Skin epidermis (tissue), 12 donors: ENCODE measurements at regions not wholly inside any gene's neighbourhood (a gene's known extent, or its start where the extent isn't known, plus 50 kb on each side); places are given as distances from the start of the nearest gene placed in this dataset.
A peak's percentile ranks its signal among the peaks of the same experiment; 100 is the strongest.
"Not testable (repeated sequence)": the region's sequence is repeated elsewhere in the genome, so short reads cannot be mapped to it uniquely, and the experiment has no call there.

Experiments
- H3K27ac ChIP-seq, 21 experiments: fragments of 200-600 bp; sonication (generic) in 11 of 21; one replicate each; pipeline ENCODE4 v1.5.0; 2020; ENCODE audit warnings: mild to moderate bottlenecking in 3 of 21, inconsistent platforms in 2 of 21, moderate library complexity in 2 of 21
- H3K4me3 ChIP-seq, 7 experiments: fragments of 200-600 bp; sonication (generic) in 2 of 7; one replicate each; pipeline ENCODE4 v1.5.0; 2020; ENCODE audit warnings: inconsistent platforms in 2 of 7, mild to moderate bottlenecking in 2 of 7, moderate library complexity in 1 of 7

DNA sequence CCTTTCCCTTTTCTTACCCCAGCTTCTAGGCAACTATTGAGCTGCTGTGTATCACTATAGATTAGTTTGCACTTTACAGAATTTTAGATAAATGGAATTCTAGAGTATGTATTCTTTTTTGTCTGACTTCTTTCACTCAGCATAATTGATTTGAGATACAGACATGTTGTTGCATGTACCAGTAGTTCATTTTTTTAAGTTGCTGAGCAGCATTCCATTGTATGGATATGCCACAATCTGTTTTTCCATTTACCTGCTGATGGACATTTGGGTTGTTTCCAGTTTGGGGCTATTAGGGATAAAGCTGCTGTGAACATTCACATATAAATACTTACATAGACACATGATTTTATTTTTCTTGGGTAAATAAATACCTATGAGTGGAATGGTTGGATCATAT lies 135.7 kb downstream of the IGF1 start:
- H3K27ac ChIP-seq = no peak overlapping the region
- H3K4me3 ChIP-seq = no peak overlapping the region

DNA sequence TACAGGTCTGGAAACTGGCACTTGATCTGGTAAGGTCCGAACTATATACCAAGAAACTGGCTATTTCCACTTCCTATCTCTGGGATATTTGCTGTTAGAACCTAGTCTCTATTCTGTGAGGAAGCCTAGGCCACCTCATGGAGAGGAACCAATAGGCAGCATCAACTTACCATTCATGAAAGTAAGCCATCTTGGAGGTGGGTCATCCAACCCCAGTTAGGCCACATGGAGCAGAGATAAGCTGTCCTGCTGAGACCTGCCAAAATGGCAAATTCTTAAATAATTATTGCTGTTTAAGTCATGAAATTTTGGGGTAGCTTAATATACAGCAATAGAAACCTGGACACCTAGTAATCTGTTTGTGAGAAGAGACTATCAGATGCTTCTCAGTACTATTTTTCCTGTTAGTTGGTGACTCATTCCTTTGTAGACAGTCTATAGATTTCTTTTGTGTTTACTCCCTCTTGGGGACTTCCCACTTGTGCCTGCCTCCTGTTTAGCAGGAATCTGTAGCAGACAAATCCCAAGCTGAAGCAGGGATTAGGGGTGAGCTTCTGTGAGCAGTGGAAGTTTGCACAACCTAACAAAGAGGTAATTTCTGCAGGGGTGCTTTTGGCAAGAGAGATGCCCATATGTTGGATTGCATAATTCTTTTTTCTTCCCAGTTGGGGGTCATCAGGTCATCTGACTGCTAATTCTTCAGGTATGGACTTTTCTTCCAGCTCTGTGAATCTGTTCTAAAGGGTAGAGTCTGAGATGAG lies 136.8 kb downstream of the IGF1 start:
- Histone ChIP-seq H3K27ac (no peak overlapping the region), H3K4me3 (no peak overlapping the region)

DNA sequence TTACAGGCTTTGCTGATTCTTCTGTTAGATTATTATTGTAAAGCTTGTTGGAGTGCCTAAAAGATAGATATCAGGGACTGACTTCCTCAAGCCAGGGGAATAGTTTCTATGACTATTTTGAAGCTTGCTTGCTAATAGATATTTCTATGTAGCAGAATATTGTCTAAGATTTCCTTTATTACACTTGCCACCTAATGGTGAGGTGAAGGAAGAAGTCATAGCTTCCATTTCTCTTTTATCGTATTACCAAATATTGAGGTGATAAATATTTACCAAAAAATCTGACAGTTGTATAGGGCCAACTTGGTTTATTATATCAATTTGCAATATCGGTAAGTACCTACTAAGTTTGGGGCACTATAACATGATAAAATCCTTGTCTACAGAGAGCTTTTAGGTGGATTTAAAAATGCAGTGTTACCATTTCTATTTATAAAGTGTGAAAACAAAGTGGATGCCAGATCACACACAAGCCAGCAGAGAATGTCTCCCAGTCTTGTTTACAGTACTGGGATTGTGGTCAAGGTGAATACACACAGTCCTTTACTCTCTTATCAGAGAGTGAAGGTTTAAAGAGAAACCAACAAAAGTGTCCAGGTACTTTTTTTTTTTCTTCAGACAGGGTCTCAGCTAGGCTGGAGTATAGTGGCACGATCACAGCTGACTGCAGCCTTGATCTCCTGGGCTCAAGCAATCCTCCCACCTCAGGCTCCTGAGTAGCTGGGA lies 137.9 kb downstream of the IGF1 start:
- Histone ChIP-seq H3K27ac (no peak overlapping the region), H3K4me3 (no peak overlapping the region)

DNA sequence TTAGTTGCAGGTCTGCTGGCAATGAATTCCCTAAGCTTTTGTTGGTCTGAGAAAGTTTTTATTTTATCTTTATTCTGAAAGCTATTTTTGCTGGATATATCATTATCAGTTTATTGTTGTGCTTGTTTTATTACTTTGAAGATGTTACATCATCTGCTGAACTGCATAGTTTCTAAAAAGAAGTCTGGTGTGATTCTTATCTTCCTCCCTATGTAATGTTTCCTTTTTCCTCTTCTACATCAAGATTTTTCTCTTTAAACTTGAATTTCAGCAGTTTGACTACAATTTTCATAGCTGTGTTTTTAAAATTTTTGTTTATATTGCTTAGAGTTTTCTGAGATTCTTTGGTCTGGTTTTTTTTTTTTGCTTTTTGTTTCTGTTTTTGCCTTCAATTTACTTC lies 137.1 kb upstream of the PMCH start:
- Histone ChIP-seq H3K27ac (no peak overlapping the region), H3K4me3 (no peak overlapping the region)

DNA sequence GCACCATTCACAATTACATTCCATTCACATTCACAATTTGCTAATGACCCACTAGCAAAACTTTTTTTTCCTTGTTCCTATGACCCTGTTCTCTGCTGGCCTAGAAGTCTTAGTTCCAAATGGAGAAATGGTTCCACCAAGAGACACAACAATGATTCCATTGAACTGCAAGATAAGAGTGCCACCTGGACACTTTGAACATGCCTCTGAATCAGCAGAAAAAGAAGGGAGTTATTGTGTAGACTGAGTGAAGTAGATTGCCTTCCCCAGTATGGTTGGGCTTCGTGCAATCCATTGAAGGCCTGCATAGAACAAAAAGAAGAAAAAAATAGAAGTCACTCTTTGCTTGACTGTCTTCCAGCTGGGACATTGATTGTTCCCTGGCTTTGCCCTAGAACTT lies 133.8 kb upstream of the PMCH start:
- Histone ChIP-seq H3K27ac (no peak overlapping the region), H3K4me3 (no peak overlapping the region)

DNA sequence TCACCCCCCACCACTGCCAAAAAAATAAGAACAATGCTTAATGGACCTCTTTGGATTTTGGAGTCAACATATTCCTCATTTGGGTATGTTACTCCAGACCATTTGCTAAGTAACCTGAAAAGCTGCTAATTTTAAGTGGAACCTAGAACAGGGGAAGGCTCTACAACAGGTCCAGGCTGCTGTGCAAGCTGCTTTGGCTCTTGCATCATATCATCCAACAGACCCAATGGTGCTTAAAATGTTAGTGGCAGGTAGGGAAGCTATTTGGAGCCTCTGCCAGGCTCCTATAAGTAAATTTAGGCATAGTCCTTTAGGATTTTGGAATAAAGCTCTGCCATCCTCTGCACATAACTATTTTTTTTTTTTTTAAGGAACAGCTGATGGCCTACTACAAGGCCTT lies 132.2 kb upstream of the PMCH start:
- Histone ChIP-seq H3K4me3 (no peak overlapping the region), H3K27ac (no peak overlapping the region)

DNA sequence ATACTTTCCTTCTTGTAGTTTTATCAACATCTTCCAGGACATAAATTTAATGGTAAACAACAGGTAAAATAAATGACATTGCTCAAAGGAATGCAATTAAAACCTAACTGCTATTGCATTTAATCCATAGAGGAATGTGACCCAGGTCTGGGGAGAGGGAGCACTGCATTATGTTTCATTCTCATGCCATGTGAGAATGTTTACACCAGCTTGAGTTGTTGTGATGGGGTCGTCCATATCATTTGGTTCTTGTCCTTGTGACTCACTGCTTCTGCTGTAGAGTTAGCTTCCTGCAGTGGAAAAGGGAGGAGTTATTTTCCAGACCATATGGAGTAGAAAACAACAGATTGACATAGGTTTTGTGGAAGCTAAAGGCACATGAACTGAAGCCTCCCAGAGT lies 129.3 kb upstream of the PMCH start:
- no peak overlapping the region for H3K4me3 ChIP-seq
- H3K27ac ChIP-seq = no peak overlapping the region

DNA sequence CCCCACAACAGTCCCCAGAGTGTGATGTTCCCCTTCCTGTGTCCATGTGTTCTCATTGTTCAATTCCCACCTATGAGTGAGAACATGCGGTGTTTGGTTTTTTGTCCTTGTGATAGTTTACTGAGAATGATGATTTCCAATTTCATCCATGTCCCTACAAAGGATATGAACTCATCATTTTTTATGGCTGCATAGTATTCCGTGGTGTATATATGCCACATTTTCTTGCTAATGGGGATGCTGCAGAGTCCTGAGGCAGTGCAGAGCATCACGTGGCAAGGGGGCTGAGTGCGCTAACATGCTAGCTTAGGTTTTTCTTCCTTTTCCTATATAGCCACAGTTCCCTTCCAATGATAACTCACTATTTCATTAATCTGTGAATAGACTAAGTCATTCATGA lies 127.5 kb upstream of the PMCH start:
- H3K27ac ChIP-seq, H3K4me3 ChIP-seq: not testable (repeated sequence)

DNA sequence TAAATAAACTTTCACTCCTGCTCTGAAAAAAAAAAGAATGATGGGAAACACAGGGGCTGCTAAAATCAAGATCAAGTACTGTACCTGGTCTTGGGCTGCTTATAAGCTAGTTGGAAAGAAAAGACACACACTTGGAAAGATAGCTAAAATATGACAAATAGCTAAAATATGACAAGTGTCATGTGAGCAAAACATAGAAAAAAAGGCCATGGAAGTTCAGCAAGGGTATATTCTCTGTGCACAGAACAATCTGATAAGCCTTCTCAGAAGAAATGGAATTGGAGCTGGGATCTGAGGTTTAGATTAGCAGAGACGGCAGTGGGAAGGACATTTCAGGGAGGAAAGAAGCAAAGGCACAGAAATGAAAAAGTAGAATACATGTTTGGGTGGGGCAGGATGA lies 126.2 kb upstream of the PMCH start:
- Histone ChIP-seq H3K27ac (no peak overlapping the region), H3K4me3 (no peak overlapping the region)

DNA sequence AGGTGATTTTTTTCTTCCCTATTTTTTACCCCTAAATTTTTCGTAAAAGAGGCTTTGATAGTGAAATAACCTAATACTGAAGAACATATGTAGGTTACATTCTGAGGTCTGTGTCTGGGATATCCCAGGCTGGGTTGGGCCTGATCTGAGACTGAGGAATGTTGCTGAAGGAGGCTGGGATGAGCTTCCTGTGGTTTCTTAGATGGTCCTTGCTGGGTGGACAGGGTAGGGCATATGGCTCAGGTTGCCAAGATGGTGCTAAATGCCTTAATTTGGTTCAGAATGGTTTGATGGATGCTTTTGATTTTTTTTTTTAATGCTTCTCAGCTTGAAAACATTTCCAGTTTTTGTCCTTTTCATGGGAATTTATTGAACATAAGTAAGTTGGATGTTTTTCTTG lies 124.6 kb upstream of the PMCH start:
- Histone ChIP-seq H3K4me3 (no peak overlapping the region), H3K27ac (no peak overlapping the region)

DNA sequence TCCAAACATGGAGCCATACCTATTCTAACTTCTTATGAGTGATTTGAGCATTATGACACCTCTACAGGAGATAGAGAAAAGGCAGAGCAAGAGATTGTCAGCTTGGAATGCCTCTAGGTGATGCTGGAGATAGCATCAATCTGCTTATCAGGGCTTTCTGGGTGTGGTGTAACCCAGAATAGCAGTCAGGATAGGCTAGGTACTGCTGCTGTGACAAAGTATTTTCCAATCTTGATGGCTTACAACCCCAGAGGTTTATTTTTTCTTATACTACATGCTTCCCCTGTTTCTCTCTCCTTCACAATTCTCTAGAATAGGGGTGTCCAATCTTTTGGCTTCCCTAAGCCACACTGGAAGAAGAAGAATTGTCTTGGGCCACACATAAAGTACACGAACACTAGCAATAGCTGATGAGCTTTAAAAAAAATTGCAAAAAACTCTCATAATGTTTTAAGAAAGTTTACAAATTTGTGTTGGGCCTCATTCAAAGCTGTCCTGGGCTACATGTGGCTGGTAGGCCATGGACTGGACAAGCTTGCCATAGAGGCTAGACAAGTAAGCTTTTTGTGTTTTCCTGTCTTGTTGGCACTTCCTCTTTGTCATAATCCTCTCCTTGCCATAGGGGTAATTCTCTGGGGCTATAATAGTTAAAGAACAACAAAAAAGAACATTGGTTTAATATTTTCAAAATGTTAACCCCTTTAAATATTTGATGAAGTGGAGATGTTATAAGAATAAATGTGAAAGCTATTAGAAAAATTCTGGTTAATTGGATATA lies 123.9 kb upstream of the PMCH start:
- H3K27ac ChIP-seq = no peak overlapping the region
- H3K4me3 ChIP-seq = no peak overlapping the region

DNA sequence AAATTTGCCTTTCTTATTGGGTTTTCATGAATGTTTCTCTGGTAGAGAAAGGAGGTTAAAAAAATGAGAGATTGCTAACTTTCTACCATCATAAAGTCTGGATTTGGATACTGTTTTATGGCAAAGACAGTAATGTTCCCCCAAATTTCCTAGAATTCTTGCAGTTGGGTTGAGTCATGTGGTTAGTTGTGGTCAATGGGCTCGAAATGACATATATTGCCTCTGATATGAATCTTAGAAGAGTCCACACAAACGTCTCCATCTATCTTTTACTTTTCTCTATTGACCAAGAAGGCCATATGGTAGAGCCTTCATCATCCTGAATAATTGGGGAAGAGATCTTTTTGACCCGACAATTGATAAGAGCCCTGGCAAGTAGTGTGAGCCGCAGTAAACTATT lies 119.5 kb upstream of the PMCH start:
- H3K27ac ChIP-seq = no peak overlapping the region
- H3K4me3 ChIP-seq = no peak overlapping the region

DNA sequence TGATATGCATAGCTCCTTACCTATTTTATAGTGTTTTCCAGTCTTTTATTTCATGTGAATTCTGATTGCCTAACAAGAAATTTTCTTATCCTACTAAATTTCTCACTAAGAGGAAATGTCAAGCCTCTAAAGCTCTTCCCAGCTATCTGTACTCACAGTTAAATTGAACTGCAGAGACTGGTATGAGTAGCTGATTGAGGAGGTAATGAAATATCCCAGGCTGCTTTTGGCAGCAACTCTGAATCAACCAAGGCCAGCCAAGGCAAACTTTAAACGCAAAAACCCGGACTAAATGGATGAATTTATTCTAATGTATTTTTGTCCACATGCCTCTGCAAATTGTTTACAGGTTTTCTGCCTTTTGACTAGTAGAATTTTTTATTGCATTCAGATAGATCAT lies 119.1 kb upstream of the PMCH start:
- no peak overlapping the region for H3K4me3 ChIP-seq

DNA sequence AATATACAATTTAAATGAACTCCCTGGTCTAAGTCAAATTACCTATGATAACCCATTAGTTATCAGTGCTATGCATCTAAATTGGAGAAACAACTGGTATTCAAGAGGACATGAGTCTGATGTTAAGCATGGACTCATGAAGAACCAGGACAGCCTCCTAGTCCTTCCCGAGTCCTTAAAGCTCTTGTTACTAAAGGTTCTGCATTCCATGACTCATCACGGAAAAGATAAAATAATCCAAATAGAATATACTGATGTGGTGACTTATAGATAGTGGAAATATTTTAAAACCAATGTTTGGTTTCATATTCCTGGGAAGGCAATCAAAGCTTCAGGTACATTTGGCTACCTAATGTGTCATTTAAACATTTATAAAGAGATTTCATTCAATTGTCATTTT lies 117.2 kb upstream of the PMCH start:
- H3K4me3 ChIP-seq = no peak overlapping the region

More for the DNA sequence above, 119.1 kb upstream of the PMCH start:
- no peak overlapping the region for H3K27ac ChIP-seq

DNA sequence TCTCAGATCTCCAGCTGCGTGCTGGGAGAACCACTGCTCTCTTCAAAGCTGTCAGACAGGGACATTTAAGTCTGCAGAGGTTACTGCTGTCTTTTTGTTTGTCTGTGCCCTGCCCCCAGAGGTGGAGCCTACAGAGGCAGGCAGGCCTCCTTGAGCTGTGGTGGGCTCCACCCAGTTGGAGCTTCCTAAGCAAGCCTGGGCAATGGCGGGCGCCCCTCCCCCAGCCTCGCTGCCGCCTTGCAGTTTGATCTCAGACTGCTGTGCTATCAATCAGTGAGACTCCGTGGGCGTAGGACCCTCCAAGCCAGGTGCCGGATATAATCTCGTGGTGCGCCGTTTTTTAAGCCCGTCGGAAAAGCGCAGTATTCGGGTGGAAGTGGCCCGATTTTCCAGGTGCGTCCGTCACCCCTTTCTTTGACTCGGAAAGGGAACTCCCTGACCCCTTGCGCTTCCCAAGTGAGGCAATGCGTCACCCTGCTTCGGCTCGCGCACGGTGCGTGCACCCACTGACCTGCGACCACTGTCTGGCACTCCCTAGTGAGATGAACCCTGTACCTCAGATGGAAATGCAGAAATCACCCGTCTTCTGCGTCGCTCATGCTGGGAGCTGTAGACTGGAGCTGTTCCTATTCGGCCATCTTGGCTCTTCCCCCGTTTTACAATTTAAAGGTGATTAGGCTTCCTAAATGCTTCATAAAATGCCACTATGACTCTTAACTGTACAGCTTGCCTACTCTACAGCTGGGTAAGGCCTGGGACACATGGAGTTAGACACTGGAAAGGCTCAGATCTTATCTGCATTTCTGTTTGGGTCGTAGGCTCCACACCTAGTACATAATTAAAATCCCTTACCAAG lies 115.7 kb upstream of the PMCH start:
- H3K27ac ChIP-seq = not testable (repeated sequence)
- H3K4me3 ChIP-seq = peak overlapping the region in 1 of 7 experiments; percentile 7

More for the DNA sequence above, 117.2 kb upstream of the PMCH start:
- H3K27ac ChIP-seq = no peak overlapping the region

DNA sequence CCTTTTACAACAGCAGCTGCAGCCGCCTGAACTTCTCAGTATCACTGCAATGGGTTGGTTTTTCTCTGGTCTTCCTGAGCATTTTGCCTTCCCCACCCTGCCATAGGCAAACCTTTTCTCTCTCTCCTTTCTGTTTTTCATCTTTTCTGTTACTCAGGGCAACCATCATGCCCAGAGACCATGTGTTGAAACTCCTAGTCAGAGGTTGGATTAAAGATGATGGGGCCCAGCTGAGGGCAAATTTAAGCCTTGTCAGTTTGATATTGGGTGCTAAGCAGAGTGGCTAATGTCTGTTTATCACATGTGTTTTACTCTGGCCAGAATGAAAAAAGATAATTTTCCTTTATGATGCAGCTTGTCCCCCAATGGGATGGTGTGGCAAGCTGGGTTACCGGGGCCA lies 107.9 kb upstream of the PMCH start:
- Histone ChIP-seq H3K27ac (peak overlapping the region in 2 of 21 experiments; percentile 15 to 21), H3K4me3 (no peak overlapping the region)

DNA sequence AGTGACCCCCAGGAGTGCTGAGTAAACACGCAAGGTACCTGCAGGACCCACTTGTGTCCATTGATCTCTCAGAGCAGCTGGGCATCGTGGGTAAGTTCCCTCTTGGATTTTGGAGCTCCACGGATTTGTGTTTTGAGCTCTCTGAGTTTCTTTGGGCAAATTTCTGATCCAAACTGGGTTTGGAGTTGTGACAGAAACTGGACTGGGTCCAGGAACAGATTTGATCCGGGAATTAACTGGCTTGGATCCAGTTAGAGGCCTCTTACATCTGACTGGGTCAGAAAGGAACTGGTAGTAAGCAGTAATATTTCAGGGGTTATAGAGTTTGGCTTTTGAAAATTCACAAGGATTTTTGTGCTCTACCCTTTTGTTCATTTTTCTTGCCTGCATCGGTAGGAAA lies 107.0 kb upstream of the PMCH start:
- not testable (repeated sequence) for H3K27ac ChIP-seq, H3K4me3 ChIP-seq

DNA sequence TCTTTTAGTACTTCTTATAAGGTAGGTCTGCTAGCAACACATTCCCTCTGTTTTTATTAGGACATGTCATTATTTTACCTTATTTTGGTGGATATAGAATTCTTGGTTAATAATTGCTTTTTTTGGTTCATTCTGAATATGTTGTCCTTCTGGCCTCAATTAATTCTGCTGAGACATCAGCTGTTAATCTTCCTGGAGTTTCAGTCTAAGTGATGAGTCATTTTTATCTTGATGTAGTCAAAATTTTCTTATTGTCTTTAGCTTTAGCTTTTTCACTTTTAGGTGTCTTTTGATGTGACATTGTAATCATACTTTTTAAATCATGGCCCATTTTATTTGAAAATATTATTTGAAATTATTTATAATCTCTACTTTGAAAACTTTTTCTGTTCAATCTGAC lies 104.9 kb upstream of the PMCH start:
- H3K4me3 ChIP-seq = no peak overlapping the region
- H3K27ac ChIP-seq = no peak overlapping the region

DNA sequence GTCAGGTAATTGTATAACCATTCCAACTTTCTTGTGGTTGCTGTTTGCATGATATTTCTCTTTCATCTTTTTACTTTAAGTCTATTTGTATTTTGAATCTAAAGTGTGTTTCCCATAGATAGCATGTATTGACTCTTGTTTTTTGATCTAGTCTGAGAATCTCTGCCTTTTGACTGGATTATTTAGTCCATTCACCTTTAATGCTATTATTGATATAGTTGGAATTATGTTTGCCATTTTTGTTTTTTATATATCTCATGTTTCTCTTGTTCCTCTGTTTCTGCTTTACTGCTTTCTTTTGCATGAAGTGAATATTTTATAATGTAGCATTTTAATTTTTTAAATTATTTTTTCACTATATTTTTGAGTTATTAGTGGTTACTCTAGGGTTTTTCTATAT lies 103.9 kb upstream of the PMCH start:
- no peak overlapping the region for H3K4me3 ChIP-seq
- H3K27ac ChIP-seq = no peak overlapping the region
